GM06990 (cell line): ENCODE measurements at regions not wholly inside any gene's neighbourhood (a gene's known extent, or its start where the extent isn't known, plus 50 kb on each side); places are given as distances from the start of the nearest gene placed in this dataset.

Experiments
- DNase-seq: peaks from one replicate; pipeline ENCODE4 v3.0.0-alpha.2; 2011; ENCODE audit not compliant: insufficient read length; ENCODE audit errors: extremely low read depth
- H3K27me3 ChIP-seq: replicated peaks from 2 replicates; pipeline ENCODE4 v1.6.0; 2011; ENCODE audit warnings: low read length; ENCODE audit not compliant: control insufficient read depth, insufficient read depth
- H3K36me3 ChIP-seq: 2 replicates; pipeline ENCODE4 v1.5.1; 2011; ENCODE audit warnings: low read length; ENCODE audit not compliant: control insufficient read depth, insufficient read depth
- H3K4me3 ChIP-seq: replicated peaks from 2 replicates; pipeline ENCODE4 v1.5.1; 2011; ENCODE audit warnings: low read depth, mild to moderate bottlenecking, control low read depth, low read length
- TF ChIP-seq, protein P1 (sequence below): IDR thresholded peaks from 2 replicates; pipeline ENCODE4 v1.5.1; 2011; ENCODE audit warnings: low read length, control low read depth, mild to moderate bottlenecking, inconsistent platforms; ENCODE audit not compliant: insufficient read depth, poor library complexity, severe bottlenecking

DNA sequence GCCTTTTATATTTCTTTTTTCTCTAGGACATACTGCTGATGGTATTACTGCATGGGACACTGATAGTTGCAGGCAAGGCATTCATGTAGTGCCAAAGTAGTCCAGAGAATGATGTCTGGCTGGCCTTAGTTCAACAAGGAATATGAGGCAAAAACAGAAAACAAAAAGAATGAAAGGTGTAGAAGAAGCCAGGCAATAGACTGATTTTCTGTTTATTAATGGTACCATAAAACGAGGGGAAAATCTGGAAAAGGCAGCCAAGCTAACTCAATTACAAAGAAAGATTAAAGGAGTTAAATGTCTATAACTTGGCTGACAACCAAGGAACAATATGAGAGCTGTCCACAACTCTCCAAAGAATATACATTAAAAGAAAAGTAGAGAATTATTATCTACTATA is 284.9 kb downstream of the ZEB2 start:
- Histone ChIP-seq H3K36me3 (no peaks in the 10 kb centered on the region), H3K27me3 (no peaks in the 10 kb centered on the region), H3K4me3 (no peak overlapping the region)
- TF ChIP-seq, protein P1, sequence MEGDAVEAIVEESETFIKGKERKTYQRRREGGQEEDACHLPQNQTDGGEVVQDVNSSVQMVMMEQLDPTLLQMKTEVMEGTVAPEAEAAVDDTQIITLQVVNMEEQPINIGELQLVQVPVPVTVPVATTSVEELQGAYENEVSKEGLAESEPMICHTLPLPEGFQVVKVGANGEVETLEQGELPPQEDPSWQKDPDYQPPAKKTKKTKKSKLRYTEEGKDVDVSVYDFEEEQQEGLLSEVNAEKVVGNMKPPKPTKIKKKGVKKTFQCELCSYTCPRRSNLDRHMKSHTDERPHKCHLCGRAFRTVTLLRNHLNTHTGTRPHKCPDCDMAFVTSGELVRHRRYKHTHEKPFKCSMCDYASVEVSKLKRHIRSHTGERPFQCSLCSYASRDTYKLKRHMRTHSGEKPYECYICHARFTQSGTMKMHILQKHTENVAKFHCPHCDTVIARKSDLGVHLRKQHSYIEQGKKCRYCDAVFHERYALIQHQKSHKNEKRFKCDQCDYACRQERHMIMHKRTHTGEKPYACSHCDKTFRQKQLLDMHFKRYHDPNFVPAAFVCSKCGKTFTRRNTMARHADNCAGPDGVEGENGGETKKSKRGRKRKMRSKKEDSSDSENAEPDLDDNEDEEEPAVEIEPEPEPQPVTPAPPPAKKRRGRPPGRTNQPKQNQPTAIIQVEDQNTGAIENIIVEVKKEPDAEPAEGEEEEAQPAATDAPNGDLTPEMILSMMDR = no peak
- DNase-seq = no peak

DNA sequence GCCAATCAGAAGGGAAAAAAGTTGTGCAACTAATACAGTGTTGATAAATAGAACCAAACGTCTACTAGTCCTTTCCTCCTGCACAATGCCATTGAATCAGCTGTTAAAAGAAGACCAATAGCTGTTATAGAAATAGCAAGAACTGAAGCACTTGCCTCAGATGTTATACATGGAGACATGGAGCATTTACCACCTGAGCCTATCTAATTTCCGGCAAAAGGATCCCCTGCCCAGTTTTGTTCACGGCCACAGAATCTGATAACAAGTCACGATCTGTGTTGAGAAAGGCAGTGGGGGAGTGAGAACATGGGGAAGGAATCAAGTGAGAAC is 285.4 kb downstream of the ZEB2 start:
- no peaks in the 10 kb centered on the region for H3K27me3 ChIP-seq
- no peak overlapping the region for H3K4me3 ChIP-seq
- no peaks in the 10 kb centered on the region for H3K36me3 ChIP-seq
- DNase-seq = no peak
- TF ChIP-seq, protein P1 = no peak

DNA sequence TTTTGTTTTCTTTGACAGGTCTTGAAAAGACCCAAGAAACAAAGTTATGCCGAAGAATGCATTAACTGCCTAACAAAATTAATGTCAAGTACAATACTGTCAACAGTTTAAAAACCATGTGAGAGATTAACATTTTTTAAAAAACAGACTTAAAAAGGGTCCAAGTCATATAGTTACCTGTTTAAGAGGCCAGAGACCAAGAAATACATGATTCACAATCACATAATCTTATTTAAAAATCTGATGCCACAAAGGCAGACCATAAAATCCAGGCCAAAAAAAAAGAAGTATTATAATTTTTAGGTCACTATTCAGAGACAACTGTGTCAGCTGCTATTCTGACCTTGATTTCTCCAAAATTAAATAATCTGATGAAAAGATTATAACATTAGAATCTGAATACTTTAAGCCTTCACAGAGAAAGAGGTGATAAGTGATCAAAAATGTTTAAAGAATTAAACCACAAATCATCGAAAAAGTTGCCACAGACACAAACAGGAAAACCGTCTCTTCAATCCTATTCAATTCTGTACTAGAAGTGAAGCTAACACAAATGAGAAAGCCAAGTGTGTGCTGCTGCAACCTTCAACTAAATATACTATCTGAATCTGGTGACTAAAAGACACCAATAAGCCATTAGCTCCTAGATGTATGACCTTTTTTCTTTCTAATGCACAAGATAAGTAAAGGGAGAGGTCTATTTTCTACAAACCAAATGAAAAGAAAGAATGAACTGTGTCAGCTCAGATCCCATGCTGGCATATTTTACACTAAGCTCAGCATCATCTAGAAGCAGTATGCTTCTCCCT is 286.0 kb downstream of the ZEB2 start:
- TF ChIP-seq, protein P1 = no peak
- H3K4me3 ChIP-seq = no peak overlapping the region
- no peak for DNase-seq

DNA sequence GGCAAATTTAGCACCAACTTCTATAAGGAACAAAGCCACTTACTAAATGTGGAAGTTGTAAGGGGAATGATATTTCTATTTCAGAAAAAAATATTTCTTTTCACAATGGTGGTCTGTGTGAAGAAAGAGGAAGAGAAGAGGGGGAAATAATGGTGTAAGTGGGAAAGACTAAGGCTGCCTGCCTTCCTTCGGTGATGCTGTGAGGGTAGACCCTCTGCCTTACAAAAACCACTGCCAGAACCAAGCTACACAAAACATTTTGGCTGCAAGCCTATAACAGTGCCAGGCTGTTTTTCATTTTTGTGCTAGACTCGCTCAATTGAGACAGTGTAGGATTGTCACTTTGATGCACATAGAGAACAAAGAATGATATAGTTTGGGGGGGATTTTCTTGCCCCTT is 286.6 kb downstream of the ZEB2 start:
- Histone ChIP-seq H3K27me3 (no peaks in the 10 kb centered on the region), H3K4me3 (no peak overlapping the region), H3K36me3 (no peaks in the 10 kb centered on the region)
- TF ChIP-seq, protein P1 = no peak
- DNase-seq = no peak

More for the DNA sequence above, 286.0 kb downstream of the ZEB2 start:
- Histone ChIP-seq H3K27me3 (no peaks in the 10 kb centered on the region), H3K36me3 (no peaks in the 10 kb centered on the region)

DNA sequence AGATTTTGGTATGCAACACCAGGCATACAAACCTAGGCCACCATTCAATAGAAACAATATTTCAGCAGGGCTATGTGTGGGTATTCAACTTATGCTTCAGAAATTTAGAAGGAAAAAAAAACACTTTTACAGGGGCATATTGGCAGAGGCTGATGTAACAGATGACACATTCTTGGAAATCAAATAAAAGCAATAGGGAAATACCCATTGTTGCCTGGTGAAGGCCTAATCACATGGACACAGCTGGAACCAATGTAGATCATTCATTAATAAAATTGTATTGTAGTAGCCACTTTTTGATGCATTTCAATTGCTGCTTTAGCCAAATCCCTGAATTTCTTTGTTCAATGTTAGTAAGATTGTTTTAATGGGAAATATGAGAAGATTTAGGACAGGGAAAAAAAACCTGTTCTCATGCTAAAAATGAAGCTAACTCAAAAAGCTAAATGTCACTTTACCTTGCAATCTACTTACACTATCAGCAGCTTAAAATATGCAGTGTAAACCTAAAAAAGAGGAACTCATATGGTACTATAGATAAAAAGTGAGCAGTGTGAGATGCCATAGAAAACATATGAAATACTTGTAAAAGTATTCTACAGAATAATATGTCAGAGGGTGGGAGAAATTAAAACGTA is 289.4 kb downstream of the ZEB2 start:
- DNase-seq = no peak
- TF ChIP-seq, protein P1 = no peak
- Histone ChIP-seq H3K27me3 (no peaks in the 10 kb centered on the region), H3K36me3 (no peaks in the 10 kb centered on the region), H3K4me3 (no peak overlapping the region)
